ENCODE measurements at regions not wholly inside any gene's neighbourhood (a gene's known extent, or its start where the extent isn't known, plus 50 kb on each side); places are given as distances from the start of the nearest gene placed in this dataset.

- TF ChIP-seq FOXP2 (optimal IDR thresholded peaks at IDR 0.05; ENCODE audit: borderline replicate concordance, extremely low read depth, extremely low read length, insufficient read depth) (no peak), TAF1 (IDR thresholded peaks at IDR 0.05; ENCODE audit: borderline replicate concordance, insufficient read depth, low read length) (no peak), SIN3A (IDR thresholded peaks at IDR 0.05; ENCODE audit: borderline replicate concordance, insufficient read depth, low read length) (no peak), POLR2AphosphoS5 (IDR thresholded peaks at IDR 0.05; ENCODE audit: low read depth, low read length) (no peak), REST (IDR thresholded peaks at IDR 0.05; ENCODE audit: insufficient read depth in 1 of 2, low read depth in 2 of 2, low read length in 2 of 2) (no peak)
Measured at GRCh38 chr6:74969591-74970267, 236.1 kb downstream of the COL12A1 start.

GRCh38 chr6:74967821-74968220 lies 238.0 kb downstream of the COL12A1 start:
- TF ChIP-seq REST (IDR thresholded peaks at IDR 0.05; ENCODE audit: insufficient read depth in 1 of 2, low read depth in 2 of 2, low read length in 2 of 2), result no peak

GRCh38 chr6:74966712-74967111 lies 239.1 kb downstream of the COL12A1 start:
- TF ChIP-seq REST (IDR thresholded peaks at IDR 0.05; ENCODE audit: insufficient read depth in 1 of 2, low read depth in 2 of 2, low read length in 2 of 2), result no peak
- no peak for TF ChIP-seq TAF1 (IDR thresholded peaks at IDR 0.05; ENCODE audit: borderline replicate concordance, insufficient read depth, low read length)
- no peak for TF ChIP-seq POLR2AphosphoS5 (IDR thresholded peaks at IDR 0.05; ENCODE audit: low read depth, low read length)
- no peak for TF ChIP-seq SIN3A (IDR thresholded peaks at IDR 0.05; ENCODE audit: borderline replicate concordance, insufficient read depth, low read length)
- TF ChIP-seq FOXP2 (optimal IDR thresholded peaks at IDR 0.05; ENCODE audit: borderline replicate concordance, extremely low read depth, extremely low read length, insufficient read depth), result no peak

- TF ChIP-seq SIN3A (IDR thresholded peaks at IDR 0.05; ENCODE audit: borderline replicate concordance, insufficient read depth, low read length), result no peak
- no peak for TF ChIP-seq FOXP2 (optimal IDR thresholded peaks at IDR 0.05; ENCODE audit: borderline replicate concordance, extremely low read depth, extremely low read length, insufficient read depth)
- no peak for TF ChIP-seq TAF1 (IDR thresholded peaks at IDR 0.05; ENCODE audit: borderline replicate concordance, insufficient read depth, low read length)
- no peak for TF ChIP-seq REST (IDR thresholded peaks at IDR 0.05; ENCODE audit: insufficient read depth in 1 of 2, low read depth in 2 of 2, low read length in 2 of 2)
- no peak for TF ChIP-seq POLR2AphosphoS5 (IDR thresholded peaks at IDR 0.05; ENCODE audit: low read depth, low read length)
Measured at GRCh38 chr6:74964871-74965441, 240.9 kb downstream of the COL12A1 start.

All from PFSK-1 (cell line).